ENCODE measurements at regions not wholly inside any gene's neighbourhood (a gene's known extent, or its start where the extent isn't known, plus 50 kb on each side); places are given as distances from the start of the nearest gene placed in this dataset.

GRCh38 chr14:106823552-106823951, 1297.2 kb downstream of the TMEM121 start:
- Histone ChIP-seq H3K9me3 (no peaks in the 10 kb centered on the region), H3K27ac (no peak overlapping the region), H3K4me1 (no peaks in the 10 kb centered on the region), H3K36me3 (no peaks in the 10 kb centered on the region), H3K4me3 (no peak overlapping the region), H3K27me3 (no peaks in the 10 kb centered on the region)
- TF ChIP-seq CTCF (IDR thresholded peaks at IDR 0.05) (no peak), POLR2A (IDR thresholded peaks at IDR 0.05) (no peak)
- intact Hi-C loops (cut with DNase I; ENCODE audit: low total_unique reads): no loop called here
- DNase-seq: no peak

- intact Hi-C loops (cut with DNase I; ENCODE audit: low total_unique reads): no loop called here
- Histone ChIP-seq H3K36me3 (no peaks in the 10 kb centered on the region), H3K27ac (no peak overlapping the region), H3K4me1 (no peaks in the 10 kb centered on the region), H3K9me3 (no peaks in the 10 kb centered on the region), H3K4me3 (no peak overlapping the region), H3K27me3 (no peaks in the 10 kb centered on the region)
- no peak for TF ChIP-seq CTCF (IDR thresholded peaks at IDR 0.05)
- no peak for TF ChIP-seq POLR2A (IDR thresholded peaks at IDR 0.05)
- no peak for DNase-seq
Observed at GRCh38 chr14:106826833-106827369, 1300.5 kb downstream of the TMEM121 start.

DNA sequence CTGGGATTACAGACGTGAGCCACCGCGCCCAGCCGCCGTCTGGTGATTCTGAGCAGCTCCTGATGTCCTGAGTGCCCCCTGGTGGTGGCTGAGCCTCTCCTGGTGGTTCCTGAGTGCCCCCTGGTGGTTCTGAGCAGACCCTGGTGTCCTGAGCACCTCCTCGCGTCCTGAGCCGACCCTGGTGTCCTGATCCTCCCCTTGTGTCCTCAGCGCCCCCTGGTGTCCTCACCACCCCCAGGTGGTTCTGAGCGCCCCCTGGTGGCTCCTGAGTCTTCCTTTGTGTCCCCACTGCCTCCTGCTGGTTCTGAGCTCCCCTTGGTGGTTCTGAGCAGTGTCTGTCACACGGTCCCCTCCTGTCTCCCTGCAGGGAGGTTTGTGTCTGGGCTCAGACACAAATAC, 1304.9 kb downstream of the TMEM121 start:
- TF ChIP-seq POLR2A (IDR thresholded peaks at IDR 0.05) (no peak), CTCF (IDR thresholded peaks at IDR 0.05) (no peak)
- Histone ChIP-seq H3K36me3 (no peaks in the 10 kb centered on the region), H3K9me3 (no peaks in the 10 kb centered on the region), H3K27me3 (no peaks in the 10 kb centered on the region), H3K4me3 (no peak overlapping the region), H3K27ac (no peak overlapping the region), H3K4me1 (no peaks in the 10 kb centered on the region)
- intact Hi-C loops (cut with DNase I; ENCODE audit: low total_unique reads): no loop called here
- DNase-seq: no peak

GRCh38 chr14:106837870-106838269, 1311.5 kb downstream of the TMEM121 start:
- H3K27ac ChIP-seq: no peak overlapping the region
- H3K4me3 ChIP-seq: no peak overlapping the region
- no peaks in the 10 kb centered on the region for H3K4me1 ChIP-seq
- TF ChIP-seq POLR2A (IDR thresholded peaks at IDR 0.05) (no peak), CTCF (IDR thresholded peaks at IDR 0.05) (no peak)
- DNase-seq: no peak
- no peaks in the 10 kb centered on the region for H3K27me3 ChIP-seq
- no peaks in the 10 kb centered on the region for H3K9me3 ChIP-seq
- H3K36me3 ChIP-seq: no peaks in the 10 kb centered on the region
- intact Hi-C loops (cut with DNase I; ENCODE audit: low total_unique reads): no loop called here

DNA sequence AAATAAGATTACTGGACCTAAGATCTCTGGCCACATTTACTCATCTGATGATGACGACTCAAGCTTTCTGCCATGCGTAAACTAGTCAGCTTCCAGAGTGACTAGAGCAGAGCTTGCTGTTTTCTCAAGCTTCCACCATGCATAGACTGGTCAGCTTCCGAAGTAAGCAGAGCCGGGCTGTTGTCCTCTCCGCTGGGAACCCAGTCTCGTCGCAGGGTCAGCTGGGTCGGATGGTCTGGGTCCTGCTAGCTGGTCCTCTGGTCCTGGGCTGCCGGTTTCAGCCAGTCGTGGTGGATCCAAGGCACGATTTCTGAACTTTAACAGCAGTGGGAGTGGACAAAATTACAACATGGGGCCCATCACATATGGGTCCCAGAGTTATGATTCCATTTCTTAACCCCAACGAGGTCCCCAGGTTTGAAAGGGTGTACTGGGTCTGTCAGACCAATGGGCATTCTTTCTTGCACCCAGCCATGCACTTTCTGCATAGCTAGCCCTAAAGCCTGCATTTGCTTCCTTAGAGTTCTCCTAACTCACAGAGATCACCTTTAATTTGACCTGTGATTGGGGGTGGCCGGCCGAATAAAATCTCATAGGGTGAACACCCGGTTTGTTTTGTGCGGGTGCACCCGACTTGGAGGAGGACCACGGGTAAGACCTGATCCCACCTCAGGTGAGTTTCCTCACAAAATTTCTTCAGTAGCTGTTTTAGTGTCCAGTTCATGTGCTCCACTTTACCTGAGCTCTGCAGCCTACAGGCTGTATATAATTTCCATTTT, 1312.8 kb downstream of the TMEM121 start:
- H3K27me3 ChIP-seq: no peaks in the 10 kb centered on the region
- H3K27ac ChIP-seq: no peak overlapping the region
- no peaks in the 10 kb centered on the region for H3K36me3 ChIP-seq
- DNase-seq: no peak
- H3K9me3 ChIP-seq: no peaks in the 10 kb centered on the region
- intact Hi-C loops (cut with DNase I; ENCODE audit: low total_unique reads): no loop called here
- no peak overlapping the region for H3K4me3 ChIP-seq
- no peaks in the 10 kb centered on the region for H3K4me1 ChIP-seq
- TF ChIP-seq CTCF (IDR thresholded peaks at IDR 0.05) (no peak), POLR2A (IDR thresholded peaks at IDR 0.05) (no peak)
